ENCODE measurements at regions not wholly inside any gene's neighbourhood (a gene's known extent, or its start where the extent isn't known, plus 50 kb on each side); places are given as distances from the start of the nearest gene placed in this dataset.

GRCh38 chr5:94024101-94024500, 282.7 kb upstream of the POU5F2 start:
- Histone ChIP-seq H3K27me3 (ENCODE audit: low read length) (no peaks in the 10 kb centered on the region), H3K36me3 (ENCODE audit: insufficient read depth, low read length) (no peaks in the 10 kb centered on the region), H3K4me2 (ENCODE audit: low read depth, low read length, poor library complexity, severe bottlenecking) (no peak overlapping the region), H3K79me2 (ENCODE audit: low read length) (no peaks in the 10 kb centered on the region), H3K4me3 (ENCODE audit: low read length) (no peak overlapping the region), H3K27ac (ENCODE audit: low read length) (no peak overlapping the region), H3K9me2 (replicated peaks; ENCODE audit: insufficient read depth, low read length) (no peaks in the 10 kb centered on the region), H4K20me1 (ENCODE audit: insufficient read depth, low read depth, low read length) (no peaks in the 10 kb centered on the region), H3K9ac (ENCODE audit: low read length) (no peak overlapping the region), H3K9me3 (ENCODE audit: low read length) (peaks cover 3% of the 10 kb centered on the region; the same call in 1 of the 2 replicates), H2AFZ (ENCODE audit: low read length) (no peak overlapping the region), H3K4me1 (ENCODE audit: low read length) (peaks cover 5% of the 10 kb centered on the region)
- DNase-seq = no peak

GRCh38 chr5:94021246-94021645, 279.8 kb upstream of the POU5F2 start:
- no peak overlapping the region for H3K4me2 ChIP-seq (ENCODE audit: low read depth, low read length, poor library complexity, severe bottlenecking)
- peaks cover 5% of the 10 kb centered on the region for H3K4me1 ChIP-seq (ENCODE audit: low read length)
- H3K27me3 ChIP-seq (ENCODE audit: low read length) = no peaks in the 10 kb centered on the region
- H3K9ac ChIP-seq (ENCODE audit: low read length) = no peak overlapping the region
- H3K9me3 ChIP-seq (ENCODE audit: low read length) = peaks cover 5% of the 10 kb centered on the region
- no peak for DNase-seq
- H3K4me3 ChIP-seq (ENCODE audit: low read length) = no peak overlapping the region
- no peak overlapping the region for H3K27ac ChIP-seq (ENCODE audit: low read length)
- H2AFZ ChIP-seq (ENCODE audit: low read length) = no peak overlapping the region
- no peaks in the 10 kb centered on the region for H3K36me3 ChIP-seq (ENCODE audit: insufficient read depth, low read length)
- no peaks in the 10 kb centered on the region for H4K20me1 ChIP-seq (ENCODE audit: insufficient read depth, low read depth, low read length)
- H3K79me2 ChIP-seq (ENCODE audit: low read length) = no peaks in the 10 kb centered on the region
- no peaks in the 10 kb centered on the region for H3K9me2 ChIP-seq (replicated peaks; ENCODE audit: insufficient read depth, low read length)

- Histone ChIP-seq H4K20me1 (ENCODE audit: insufficient read depth, low read depth, low read length) (no peaks in the 10 kb centered on the region), H3K27me3 (ENCODE audit: low read length) (no peaks in the 10 kb centered on the region), H2AFZ (ENCODE audit: low read length) (no peak overlapping the region), H3K79me2 (ENCODE audit: low read length) (no peaks in the 10 kb centered on the region), H3K4me3 (ENCODE audit: low read length) (no peak overlapping the region), H3K9me2 (replicated peaks; ENCODE audit: insufficient read depth, low read length) (no peaks in the 10 kb centered on the region), H3K9me3 (ENCODE audit: low read length) (peaks cover 11% of the 10 kb centered on the region), H3K27ac (ENCODE audit: low read length) (no peak overlapping the region), H3K36me3 (ENCODE audit: insufficient read depth, low read length) (no peaks in the 10 kb centered on the region), H3K4me2 (ENCODE audit: low read depth, low read length, poor library complexity, severe bottlenecking) (no peak overlapping the region), H3K4me1 (ENCODE audit: low read length) (peaks cover under 1% of the 10 kb centered on the region), H3K9ac (ENCODE audit: low read length) (no peak overlapping the region)
- DNase-seq = no peak
These were observed 276.2 kb upstream of the POU5F2 start for GRCh38 chr5:94017579-94017978.

- Histone ChIP-seq H3K27me3 (ENCODE audit: low read length) (no peaks in the 10 kb centered on the region), H3K4me3 (ENCODE audit: low read length) (no peak overlapping the region), H3K4me2 (ENCODE audit: low read depth, low read length, poor library complexity, severe bottlenecking) (no peak overlapping the region), H2AFZ (ENCODE audit: low read length) (no peak overlapping the region), H3K27ac (ENCODE audit: low read length) (no peak overlapping the region), H3K4me1 (ENCODE audit: low read length) (peaks cover 8% of the 10 kb centered on the region), H3K9me2 (replicated peaks; ENCODE audit: insufficient read depth, low read length) (no peaks in the 10 kb centered on the region), H3K36me3 (ENCODE audit: insufficient read depth, low read length) (no peaks in the 10 kb centered on the region), H3K9me3 (ENCODE audit: low read length) (peaks cover 2% of the 10 kb centered on the region), H3K9ac (ENCODE audit: low read length) (no peak overlapping the region), H3K79me2 (ENCODE audit: low read length) (no peaks in the 10 kb centered on the region), H4K20me1 (ENCODE audit: insufficient read depth, low read depth, low read length) (no peaks in the 10 kb centered on the region)
- DNase-seq = no peak
These were observed 269.4 kb upstream of the POU5F2 start for GRCh38 chr5:94010814-94011213.

- no peak overlapping the region for H3K27ac ChIP-seq (ENCODE audit: low read length)
- no peak for DNase-seq
- H3K4me1 ChIP-seq (ENCODE audit: low read length) = peaks cover 8% of the 10 kb centered on the region
These were observed 267.8 kb upstream of the POU5F2 start for GRCh38 chr5:94009161-94009560.

GRCh38 chr5:93998951-93999455, 257.6 kb upstream of the POU5F2 start:
- no peaks in the 10 kb centered on the region for H3K4me1 ChIP-seq (ENCODE audit: low read length)
- H3K4me2 ChIP-seq (ENCODE audit: low read depth, low read length, poor library complexity, severe bottlenecking) = no peak overlapping the region
- DNase-seq = no peak
- no peak overlapping the region for H3K9ac ChIP-seq (ENCODE audit: low read length)
- no peak overlapping the region for H3K4me3 ChIP-seq (ENCODE audit: low read length)
- H3K9me2 ChIP-seq (replicated peaks; ENCODE audit: insufficient read depth, low read length) = no peaks in the 10 kb centered on the region
- no peaks in the 10 kb centered on the region for H3K79me2 ChIP-seq (ENCODE audit: low read length)
- no peak overlapping the region for H3K27ac ChIP-seq (ENCODE audit: low read length)
- no peaks in the 10 kb centered on the region for H4K20me1 ChIP-seq (ENCODE audit: insufficient read depth, low read depth, low read length)
- H3K36me3 ChIP-seq (ENCODE audit: insufficient read depth, low read length) = no peaks in the 10 kb centered on the region
- no peak overlapping the region for H2AFZ ChIP-seq (ENCODE audit: low read length)
- no peaks in the 10 kb centered on the region for H3K27me3 ChIP-seq (ENCODE audit: low read length)
- H3K9me3 ChIP-seq (ENCODE audit: low read length) = peaks cover 2% of the 10 kb centered on the region

More at GRCh38 chr5:94009161-94009560, 267.8 kb upstream of the POU5F2 start:
- Histone ChIP-seq H3K36me3 (ENCODE audit: insufficient read depth, low read length) (no peaks in the 10 kb centered on the region), H3K9me3 (ENCODE audit: low read length) (no peaks in the 10 kb centered on the region; the same call in 1 of the 2 replicates), H3K79me2 (ENCODE audit: low read length) (no peaks in the 10 kb centered on the region), H3K4me2 (ENCODE audit: low read depth, low read length, poor library complexity, severe bottlenecking) (no peak overlapping the region), H2AFZ (ENCODE audit: low read length) (no peak overlapping the region), H3K9ac (ENCODE audit: low read length) (no peak overlapping the region), H3K27me3 (ENCODE audit: low read length) (no peaks in the 10 kb centered on the region), H3K9me2 (replicated peaks; ENCODE audit: insufficient read depth, low read length) (no peaks in the 10 kb centered on the region), H4K20me1 (ENCODE audit: insufficient read depth, low read depth, low read length) (no peaks in the 10 kb centered on the region), H3K4me3 (ENCODE audit: low read length) (no peak overlapping the region)

- no peak overlapping the region for H3K27ac ChIP-seq (ENCODE audit: low read length)
- no peaks in the 10 kb centered on the region for H3K9me2 ChIP-seq (replicated peaks; ENCODE audit: insufficient read depth, low read length)
- H3K4me2 ChIP-seq (ENCODE audit: low read depth, low read length, poor library complexity, severe bottlenecking) = no peak overlapping the region
- H3K27me3 ChIP-seq (ENCODE audit: low read length) = no peaks in the 10 kb centered on the region
- no peak for DNase-seq
- H3K4me3 ChIP-seq (ENCODE audit: low read length) = no peak overlapping the region
- H3K9ac ChIP-seq (ENCODE audit: low read length) = no peak overlapping the region
- H4K20me1 ChIP-seq (ENCODE audit: insufficient read depth, low read depth, low read length) = no peaks in the 10 kb centered on the region
- H3K79me2 ChIP-seq (ENCODE audit: low read length) = no peaks in the 10 kb centered on the region
- H3K9me3 ChIP-seq (ENCODE audit: low read length) = peaks cover 2% of the 10 kb centered on the region; the same call in 1 of the 2 replicates
- no peak overlapping the region for H2AFZ ChIP-seq (ENCODE audit: low read length)
- no peaks in the 10 kb centered on the region for H3K36me3 ChIP-seq (ENCODE audit: insufficient read depth, low read length)
- H3K4me1 ChIP-seq (ENCODE audit: low read length) = no peaks in the 10 kb centered on the region
These were observed 256.2 kb upstream of the POU5F2 start for GRCh38 chr5:93997562-93997961.

- Histone ChIP-seq H3K9ac (ENCODE audit: low read length) (no peak overlapping the region), H3K27ac (ENCODE audit: low read length) (no peak overlapping the region), H3K36me3 (ENCODE audit: insufficient read depth, low read length) (no peaks in the 10 kb centered on the region), H3K9me2 (replicated peaks; ENCODE audit: insufficient read depth, low read length) (no peaks in the 10 kb centered on the region), H3K4me2 (ENCODE audit: low read depth, low read length, poor library complexity, severe bottlenecking) (no peak overlapping the region), H3K27me3 (ENCODE audit: low read length) (no peaks in the 10 kb centered on the region), H3K4me3 (ENCODE audit: low read length) (no peak overlapping the region), H3K4me1 (ENCODE audit: low read length) (no peaks in the 10 kb centered on the region), H2AFZ (ENCODE audit: low read length) (no peak overlapping the region), H4K20me1 (ENCODE audit: insufficient read depth, low read depth, low read length) (no peaks in the 10 kb centered on the region), H3K9me3 (ENCODE audit: low read length) (no peaks in the 10 kb centered on the region; the same call in 1 of the 2 replicates), H3K79me2 (ENCODE audit: low read length) (no peaks in the 10 kb centered on the region)
- DNase-seq = no peak
These were observed 253.8 kb upstream of the POU5F2 start for GRCh38 chr5:93995126-93995621.
